GM12878 (cell line): ENCODE measurements at regions not wholly inside any gene's neighbourhood (a gene's known extent, or its start where the extent isn't known, plus 50 kb on each side); places are given as distances from the start of the nearest gene placed in this dataset.

Source experiments
- CREB1 ChIP-seq: IDR thresholded peaks from 2 replicates; pipeline ENCODE4 v1.6.1; 2012; ENCODE audit warnings: low read depth, mild to moderate bottlenecking, inconsistent platforms
- EZH2 ChIP-seq: IDR thresholded peaks from 2 replicates; pipeline ENCODE4 v1.6.1; 2012; ENCODE audit warnings: low read depth, mild to moderate bottlenecking, control low read depth, inconsistent platforms, low read length, borderline replicate concordance; ENCODE audit not compliant: control insufficient read depth
- PML ChIP-seq: IDR thresholded peaks from 2 replicates; pipeline ENCODE4 v1.6.1; 2012; ENCODE audit warnings: low read length, inconsistent platforms
- TAF1 ChIP-seq: IDR thresholded peaks from 2 replicates; pipeline ENCODE4 v1.6.1; 2011; ENCODE audit warnings: mild to moderate bottlenecking, low read depth, low read length, borderline replicate concordance
- TF ChIP-seq, protein P1 (sequence below): fragments of 450-650 bp; IDR thresholded peaks from 2 replicates; pipeline ENCODE4 v1.6.1; 2017; ENCODE audit warnings: mild to moderate bottlenecking, moderate library complexity
- TF ChIP-seq, protein P2 (sequence below), 3 experiments: IDR thresholded peaks in 2 of 3; conservative IDR thresholded peaks in 1 of 3; 2 replicates each; pipeline ENCODE4 v1.5.1; 2011; ENCODE audit warnings: low read depth in 3 of 3, low read length in 3 of 3, mild to moderate bottlenecking in 3 of 3, control low read depth in 2 of 3, moderate library complexity in 2 of 3, inconsistent platforms in 1 of 3, mixed read lengths in 1 of 3; ENCODE audit not compliant: control insufficient read depth in 2 of 3, insufficient read depth in 1 of 3; ENCODE audit errors: extremely low read depth in 1 of 3

DNA sequence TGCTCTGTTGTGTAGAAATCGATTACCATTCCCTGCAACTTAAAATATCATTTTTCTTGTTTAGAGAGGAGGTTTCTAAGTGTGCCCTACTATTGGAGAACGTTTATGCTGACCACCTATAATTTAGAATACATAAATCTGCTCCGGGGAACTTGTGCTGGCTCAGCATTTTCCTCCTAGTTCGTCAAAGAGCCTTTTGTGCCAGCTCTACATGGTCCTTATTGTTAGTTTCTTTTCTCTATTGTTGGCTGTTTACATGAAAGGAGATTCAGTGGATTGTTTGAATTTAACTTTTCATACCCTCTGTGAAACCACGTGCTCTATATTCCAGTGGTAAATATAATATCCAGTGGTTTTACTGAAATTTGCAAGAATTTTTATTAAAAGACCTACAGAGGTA is 53.4 kb upstream of the ATP8A1 start (continued):
- TF ChIP-seq CREB1 (no peak), TAF1 (no peak), PML (no peak), EZH2 (no peak)
- TF ChIP-seq, protein P1, sequence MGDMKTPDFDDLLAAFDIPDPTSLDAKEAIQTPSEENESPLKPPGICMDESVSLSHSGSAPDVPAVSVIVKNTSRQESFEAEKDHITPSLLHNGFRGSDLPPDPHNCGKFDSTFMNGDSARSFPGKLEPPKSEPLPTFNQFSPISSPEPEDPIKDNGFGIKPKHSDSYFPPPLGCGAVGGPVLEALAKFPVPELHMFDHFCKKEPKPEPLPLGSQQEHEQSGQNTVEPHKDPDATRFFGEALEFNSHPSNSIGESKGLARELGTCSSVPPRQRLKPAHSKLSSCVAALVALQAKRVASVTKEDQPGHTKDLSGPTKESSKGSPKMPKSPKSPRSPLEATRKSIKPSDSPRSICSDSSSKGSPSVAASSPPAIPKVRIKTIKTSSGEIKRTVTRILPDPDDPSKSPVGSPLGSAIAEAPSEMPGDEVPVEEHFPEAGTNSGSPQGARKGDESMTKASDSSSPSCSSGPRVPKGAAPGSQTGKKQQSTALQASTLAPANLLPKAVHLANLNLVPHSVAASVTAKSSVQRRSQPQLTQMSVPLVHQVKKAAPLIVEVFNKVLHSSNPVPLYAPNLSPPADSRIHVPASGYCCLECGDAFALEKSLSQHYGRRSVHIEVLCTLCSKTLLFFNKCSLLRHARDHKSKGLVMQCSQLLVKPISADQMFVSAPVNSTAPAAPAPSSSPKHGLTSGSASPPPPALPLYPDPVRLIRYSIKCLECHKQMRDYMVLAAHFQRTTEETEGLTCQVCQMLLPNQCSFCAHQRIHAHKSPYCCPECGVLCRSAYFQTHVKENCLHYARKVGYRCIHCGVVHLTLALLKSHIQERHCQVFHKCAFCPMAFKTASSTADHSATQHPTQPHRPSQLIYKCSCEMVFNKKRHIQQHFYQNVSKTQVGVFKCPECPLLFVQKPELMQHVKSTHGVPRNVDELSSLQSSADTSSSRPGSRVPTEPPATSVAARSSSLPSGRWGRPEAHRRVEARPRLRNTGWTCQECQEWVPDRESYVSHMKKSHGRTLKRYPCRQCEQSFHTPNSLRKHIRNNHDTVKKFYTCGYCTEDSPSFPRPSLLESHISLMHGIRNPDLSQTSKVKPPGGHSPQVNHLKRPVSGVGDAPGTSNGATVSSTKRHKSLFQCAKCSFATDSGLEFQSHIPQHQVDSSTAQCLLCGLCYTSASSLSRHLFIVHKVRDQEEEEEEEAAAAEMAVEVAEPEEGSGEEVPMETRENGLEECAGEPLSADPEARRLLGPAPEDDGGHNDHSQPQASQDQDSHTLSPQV, result no peak
- TF ChIP-seq, protein P2, sequence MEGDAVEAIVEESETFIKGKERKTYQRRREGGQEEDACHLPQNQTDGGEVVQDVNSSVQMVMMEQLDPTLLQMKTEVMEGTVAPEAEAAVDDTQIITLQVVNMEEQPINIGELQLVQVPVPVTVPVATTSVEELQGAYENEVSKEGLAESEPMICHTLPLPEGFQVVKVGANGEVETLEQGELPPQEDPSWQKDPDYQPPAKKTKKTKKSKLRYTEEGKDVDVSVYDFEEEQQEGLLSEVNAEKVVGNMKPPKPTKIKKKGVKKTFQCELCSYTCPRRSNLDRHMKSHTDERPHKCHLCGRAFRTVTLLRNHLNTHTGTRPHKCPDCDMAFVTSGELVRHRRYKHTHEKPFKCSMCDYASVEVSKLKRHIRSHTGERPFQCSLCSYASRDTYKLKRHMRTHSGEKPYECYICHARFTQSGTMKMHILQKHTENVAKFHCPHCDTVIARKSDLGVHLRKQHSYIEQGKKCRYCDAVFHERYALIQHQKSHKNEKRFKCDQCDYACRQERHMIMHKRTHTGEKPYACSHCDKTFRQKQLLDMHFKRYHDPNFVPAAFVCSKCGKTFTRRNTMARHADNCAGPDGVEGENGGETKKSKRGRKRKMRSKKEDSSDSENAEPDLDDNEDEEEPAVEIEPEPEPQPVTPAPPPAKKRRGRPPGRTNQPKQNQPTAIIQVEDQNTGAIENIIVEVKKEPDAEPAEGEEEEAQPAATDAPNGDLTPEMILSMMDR (IDR thresholded peaks at IDR 0.05 in 2 of 3, conservative IDR thresholded peaks at IDR 0.05 in 1 of 3; ENCODE audit: control insufficient read depth in 2 of 3, extremely low read depth in 1 of 3, insufficient read depth in 1 of 3, low read depth in 3 of 3, low read length in 3 of 3), result no peak
